ENCODE measurements at regions not wholly inside any gene's neighbourhood (a gene's known extent, or its start where the extent isn't known, plus 50 kb on each side); places are given as distances from the start of the nearest gene placed in this dataset.

GRCh38 chr2:16011621-16011960 lies 71.2 kb downstream of the MYCN start:
- Mint-ChIP-seq H3K27me3 (peaks cover 32% of the 10 kb centered on the region), H3K4me1 (ENCODE audit: low read depth) (peaks cover 16% of the 10 kb centered on the region), H3K9me3 (no peaks in the 10 kb centered on the region), H3K27ac (no peak overlapping the region), H3K36me3 (ENCODE audit: low read depth) (no peaks in the 10 kb centered on the region), H3K4me3 (no peak overlapping the region)
- CTCF ChIA-PET, result no interaction called here
- H3K4me3 ChIP-seq (ENCODE audit: low read length), result no peak overlapping the region
- POLR2A ChIA-PET, result no interaction called here
- H3K36me3 ChIP-seq (ENCODE audit: insufficient read depth, low read length), result no peaks in the 10 kb centered on the region
- intact Hi-C loops (cut with DNase I, micrococcal nuclease), result no loop called here
- ATAC-seq (ENCODE audit: poor library complexity), result no peak
- H3K9me3 ChIP-seq (ENCODE audit: control insufficient read depth in 1 of 2, insufficient read depth in 1 of 2, low read length in 2 of 2), result peaks cover 0 to 11% of the 10 kb centered on the region in 2 experiments
- H3K27me3 ChIP-seq (ENCODE audit: control insufficient read depth in 1 of 2, insufficient read depth in 2 of 2, low read length in 2 of 2), result peaks cover 24 to 30% of the 10 kb centered on the region in 2 experiments
- TF ChIP-seq CTCF (IDR thresholded peaks at IDR 0.05), result no peak
- no peak for DNase-seq
- H3K27ac ChIP-seq (ENCODE audit: low read depth in 1 of 2, low read length in 2 of 2), result no peak overlapping the region
- no peaks in the 10 kb centered on the region for H3K4me1 ChIP-seq (ENCODE audit: insufficient read depth, low read length)

- no peak overlapping the region for H3K4me3 Mint-ChIP-seq
- no peaks in the 10 kb centered on the region for H3K36me3 Mint-ChIP-seq (ENCODE audit: low read depth)
- POLR2A ChIA-PET, result no interaction called here
Observed at GRCh38 chr2:16010951-16011620, 70.7 kb downstream of the MYCN start.

GRCh38 chr2:16010011-16010410 lies 69.7 kb downstream of the MYCN start:
- H3K27ac Mint-ChIP-seq, result no peak overlapping the region
- no peak for ATAC-seq (ENCODE audit: poor library complexity)
- CTCF ChIA-PET, result no interaction called here

More at GRCh38 chr2:16010951-16011620, 70.7 kb downstream of the MYCN start:
- CTCF ChIA-PET, result no interaction called here
- H3K9me3 ChIP-seq (ENCODE audit: control insufficient read depth in 1 of 2, insufficient read depth in 1 of 2, low read length in 2 of 2), result peaks cover 0 to 11% of the 10 kb centered on the region in 2 experiments
- intact Hi-C loops (cut with DNase I, micrococcal nuclease), result no loop called here
- no peak for ATAC-seq (ENCODE audit: poor library complexity)
- peaks cover 16% of the 10 kb centered on the region for H3K4me1 Mint-ChIP-seq (ENCODE audit: low read depth)
- DNase-seq, result no peak
- H3K27ac Mint-ChIP-seq, result no peak overlapping the region
- no peaks in the 10 kb centered on the region for H3K4me1 ChIP-seq (ENCODE audit: insufficient read depth, low read length)
- peaks cover 24 to 30% of the 10 kb centered on the region in 2 experiments for H3K27me3 ChIP-seq (ENCODE audit: control insufficient read depth in 1 of 2, insufficient read depth in 2 of 2, low read length in 2 of 2)
- no peak for TF ChIP-seq CTCF (IDR thresholded peaks at IDR 0.05)
- no peak overlapping the region for H3K4me3 ChIP-seq (ENCODE audit: low read length)
- no peaks in the 10 kb centered on the region for H3K36me3 ChIP-seq (ENCODE audit: insufficient read depth, low read length)
- H3K9me3 Mint-ChIP-seq, result no peaks in the 10 kb centered on the region
- H3K27ac ChIP-seq (ENCODE audit: low read depth in 1 of 2, low read length in 2 of 2), result no peak overlapping the region
- peaks cover 34% of the 10 kb centered on the region for H3K27me3 Mint-ChIP-seq

More at GRCh38 chr2:16010011-16010410, 69.7 kb downstream of the MYCN start:
- H3K4me3 ChIP-seq (ENCODE audit: low read length), result no peak overlapping the region
- H3K27me3 ChIP-seq (ENCODE audit: control insufficient read depth in 1 of 2, insufficient read depth in 2 of 2, low read length in 2 of 2), result peaks cover 24% of the 10 kb centered on the region in 2 experiments
- H3K9me3 ChIP-seq (ENCODE audit: control insufficient read depth in 1 of 2, insufficient read depth in 1 of 2, low read length in 2 of 2), result peaks cover 0 to 7% of the 10 kb centered on the region in 2 experiments
- H3K4me3 Mint-ChIP-seq, result no peak overlapping the region
- peaks cover 15% of the 10 kb centered on the region for H3K4me1 Mint-ChIP-seq (ENCODE audit: low read depth)
- no peaks in the 10 kb centered on the region for H3K4me1 ChIP-seq (ENCODE audit: insufficient read depth, low read length)
- H3K36me3 ChIP-seq (ENCODE audit: insufficient read depth, low read length), result no peaks in the 10 kb centered on the region
- H3K9me3 Mint-ChIP-seq, result no peaks in the 10 kb centered on the region
- POLR2A ChIA-PET, result no interaction called here
- H3K27ac ChIP-seq (ENCODE audit: low read depth in 1 of 2, low read length in 2 of 2), result no peak overlapping the region
- intact Hi-C loops (cut with DNase I, micrococcal nuclease), result no loop called here
- H3K36me3 Mint-ChIP-seq (ENCODE audit: low read depth), result no peaks in the 10 kb centered on the region
- peaks cover 26% of the 10 kb centered on the region for H3K27me3 Mint-ChIP-seq
- DNase-seq, result no peak
- no peak for TF ChIP-seq CTCF (IDR thresholded peaks at IDR 0.05)
